Hematopoietic multipotent progenitor cell (in vitro differentiated cells): ENCODE measurements at regions not wholly inside any gene's neighbourhood (a gene's known extent, or its start where the extent isn't known, plus 50 kb on each side); places are given as distances from the start of the nearest gene placed in this dataset.

ENCODE experiments used
- DNase-seq, 3 donors: peaks; one replicate each; pipeline ENCODE4 v3.0.0-alpha.2; 2011 to 2015; ENCODE audit warnings: low read depth in 2 of 3, low spot score in 2 of 3

- no peak for DNase-seq
Measured at GRCh38 chr6:140594806-140595128, 1220.3 kb upstream of the CITED2 start.

GRCh38 chr6:140592877-140593276 is 1218.4 kb upstream of the CITED2 start:
- DNase-seq, result no peak

- no peak for DNase-seq
Measured at GRCh38 chr6:140590641-140591040, 1216.2 kb upstream of the CITED2 start.

GRCh38 chr6:140586426-140587061 is 1212.1 kb upstream of the CITED2 start:
- DNase-seq, result no peak

GRCh38 chr6:140581601-140582000 is 1207.2 kb upstream of the CITED2 start:
- DNase-seq, result peak in 1 of 3 donors; percentile 6

DNA sequence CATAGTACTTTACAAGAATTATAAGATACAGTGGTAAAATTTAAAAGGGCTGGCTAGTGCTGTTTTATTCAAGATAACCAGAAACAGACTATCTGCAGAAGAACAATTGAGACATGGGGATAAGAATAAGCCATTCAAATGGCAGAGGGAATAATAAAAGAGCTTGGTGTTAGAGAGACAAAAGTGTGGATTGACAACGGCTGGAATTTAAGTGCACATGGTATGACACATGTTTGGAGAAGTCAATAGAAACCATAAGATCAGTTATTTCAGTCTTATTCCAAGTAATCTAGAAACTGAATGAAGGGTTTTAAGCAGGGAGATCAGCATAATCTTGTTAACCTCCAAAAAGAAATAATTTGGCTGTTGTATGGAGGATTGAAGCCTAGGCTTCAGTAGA is 1205.5 kb upstream of the CITED2 start:
- DNase-seq, result no peak

- DNase-seq, result no peak
Measured at GRCh38 chr6:140576004-140576555, 1201.6 kb upstream of the CITED2 start.

DNA sequence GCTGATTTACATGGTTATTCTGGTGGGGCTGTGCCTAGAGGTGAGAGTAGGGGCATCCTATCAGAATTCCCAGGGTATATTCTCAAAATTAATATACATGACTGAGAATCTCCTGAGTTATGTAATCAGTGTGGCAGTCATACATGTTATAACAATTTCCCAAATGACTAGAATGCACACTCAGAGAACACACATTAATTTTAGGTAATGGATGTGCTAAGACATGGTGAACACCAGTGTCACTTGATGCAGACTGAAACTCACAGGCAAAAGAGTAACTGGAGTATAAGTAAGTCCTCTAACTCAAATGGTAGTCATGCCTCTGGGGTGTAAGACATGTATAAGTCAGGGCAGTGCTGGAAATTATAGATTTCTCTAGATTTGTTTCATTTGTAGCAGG is 1198.4 kb upstream of the CITED2 start:
- DNase-seq, result no peak

DNA sequence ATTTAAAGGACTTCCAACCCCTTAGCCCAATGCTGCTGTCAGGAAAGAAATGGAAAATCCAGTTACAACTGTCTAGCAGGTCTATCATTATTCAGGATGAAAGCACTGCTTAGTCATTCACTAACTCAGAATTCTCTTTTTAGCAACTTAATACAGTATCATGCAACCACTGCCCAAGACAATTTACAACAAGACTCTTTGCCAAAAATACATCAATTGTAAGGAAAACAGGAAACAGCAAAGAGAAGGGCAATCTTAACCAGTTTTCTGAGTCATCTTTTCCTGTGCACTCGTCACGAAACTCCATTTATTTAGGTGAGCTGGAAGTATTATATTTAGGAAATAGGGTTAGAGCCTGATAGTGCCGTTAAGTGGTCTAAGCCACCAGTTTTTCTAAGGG is 1197.7 kb upstream of the CITED2 start:
- DNase-seq, result peak in 2 of 3 donors; percentile 14 to 25

DNA sequence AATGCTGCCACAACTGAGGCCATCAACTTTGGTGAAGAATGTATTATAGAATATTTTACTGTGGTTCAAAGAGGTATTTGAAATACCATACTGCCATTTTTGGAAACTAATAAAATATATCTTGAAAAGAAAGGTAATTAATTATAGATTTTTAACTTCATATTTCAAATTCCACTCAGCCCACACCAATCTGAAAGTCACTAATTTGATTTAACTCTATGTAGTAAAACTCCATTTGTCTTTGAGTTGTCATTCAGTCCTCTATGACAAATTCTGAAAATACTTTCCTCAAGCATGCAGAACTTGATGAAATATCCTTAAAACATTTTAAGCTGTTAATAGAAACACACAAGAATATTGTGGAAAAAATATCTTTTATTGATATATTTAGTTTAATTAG is 1196.7 kb upstream of the CITED2 start:
- no peak for DNase-seq

GRCh38 chr6:140567466-140567865 is 1193.0 kb upstream of the CITED2 start:
- DNase-seq, result no peak

GRCh38 chr6:140566781-140567277 is 1192.4 kb upstream of the CITED2 start:
- DNase-seq, result no peak

GRCh38 chr6:140563728-140564127 is 1189.3 kb upstream of the CITED2 start:
- no peak for DNase-seq

DNA sequence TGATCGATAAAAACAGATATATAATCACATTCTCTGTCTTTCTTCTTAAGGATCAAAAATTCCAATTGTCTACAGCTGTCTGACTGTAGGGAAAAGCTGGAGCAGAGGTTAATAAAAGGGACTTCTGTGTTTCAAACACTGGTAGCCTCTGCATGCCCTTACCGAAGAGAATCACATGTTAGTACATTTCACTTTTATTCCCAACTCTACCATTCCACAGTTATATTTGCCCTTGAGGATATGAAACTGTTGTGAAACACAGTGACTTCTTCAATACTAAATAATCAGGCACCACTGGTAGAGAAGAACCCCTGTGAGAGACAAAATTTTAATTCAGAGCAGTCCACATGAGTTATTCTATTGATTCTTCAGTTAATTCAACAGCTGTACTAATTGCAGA is 1187.3 kb upstream of the CITED2 start:
- no peak for DNase-seq

DNA sequence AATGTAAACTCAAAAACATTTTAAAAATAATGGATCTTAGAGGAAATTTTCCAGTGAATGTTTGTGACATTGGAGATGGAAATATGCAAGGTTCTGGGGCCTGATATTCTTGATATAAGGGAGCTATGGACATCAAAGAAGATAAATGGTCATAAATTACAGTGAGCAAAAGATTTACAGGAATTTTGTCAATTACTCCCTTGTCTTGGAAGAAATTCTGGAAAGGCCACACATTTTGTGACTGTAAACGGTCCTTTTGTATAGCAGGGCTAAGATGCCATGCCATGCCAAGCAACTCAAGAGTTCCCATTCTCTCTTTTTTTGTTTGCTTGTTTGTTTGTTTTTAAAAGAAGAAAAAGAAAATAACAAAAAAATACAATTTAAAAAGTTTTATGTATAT is 1186.2 kb upstream of the CITED2 start:
- no peak for DNase-seq

DNA sequence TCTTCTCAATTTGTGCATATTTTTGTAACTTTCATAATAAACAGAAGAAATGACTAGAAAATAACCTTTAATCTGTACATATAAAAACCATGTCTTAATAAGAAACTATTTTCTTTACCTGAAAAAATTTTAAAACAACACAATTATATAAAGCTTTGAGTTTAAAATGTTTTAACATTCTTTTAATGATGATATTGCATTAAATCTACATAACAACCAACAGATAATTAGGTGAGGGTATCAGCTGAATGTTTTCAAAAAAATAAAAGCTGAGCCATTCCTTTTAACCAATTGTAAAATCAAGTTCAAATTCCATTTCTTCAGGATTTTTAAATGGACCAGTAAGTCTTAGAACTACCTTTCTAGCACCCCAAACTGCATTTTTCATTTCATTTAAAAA is 1185.0 kb upstream of the CITED2 start:
- no peak for DNase-seq

- no peak for DNase-seq
Measured at GRCh38 chr6:140554421-140554820, 1180.0 kb upstream of the CITED2 start.

GRCh38 chr6:140548366-140548765 is 1173.9 kb upstream of the CITED2 start:
- DNase-seq, result no peak

GRCh38 chr6:140546640-140547039 is 1172.2 kb upstream of the CITED2 start:
- DNase-seq, result no peak

DNA sequence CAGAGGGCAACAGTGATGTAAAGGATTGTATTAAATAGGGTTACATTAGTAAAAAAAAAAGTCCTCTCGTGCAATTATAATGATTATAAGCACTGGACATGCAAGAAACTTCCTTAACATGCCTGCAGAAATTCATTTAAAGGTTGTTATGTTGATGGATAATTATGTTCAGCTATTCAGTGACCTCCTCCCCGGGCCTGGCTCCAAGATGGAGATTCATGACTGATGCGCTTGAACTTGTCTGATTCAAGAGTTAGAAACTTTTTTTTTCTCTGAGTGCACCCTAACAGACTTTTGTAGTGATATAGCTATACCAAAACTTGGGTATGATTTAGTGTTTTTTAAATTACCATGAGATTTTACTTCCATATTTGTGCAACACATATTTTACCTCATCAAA is 1170.0 kb upstream of the CITED2 start:
- DNase-seq, result no peak

GRCh38 chr6:140542863-140543262 is 1168.4 kb upstream of the CITED2 start:
- DNase-seq, result no peak

- no peak for DNase-seq
Measured at GRCh38 chr6:140541288-140541687, 1166.8 kb upstream of the CITED2 start.

DNA sequence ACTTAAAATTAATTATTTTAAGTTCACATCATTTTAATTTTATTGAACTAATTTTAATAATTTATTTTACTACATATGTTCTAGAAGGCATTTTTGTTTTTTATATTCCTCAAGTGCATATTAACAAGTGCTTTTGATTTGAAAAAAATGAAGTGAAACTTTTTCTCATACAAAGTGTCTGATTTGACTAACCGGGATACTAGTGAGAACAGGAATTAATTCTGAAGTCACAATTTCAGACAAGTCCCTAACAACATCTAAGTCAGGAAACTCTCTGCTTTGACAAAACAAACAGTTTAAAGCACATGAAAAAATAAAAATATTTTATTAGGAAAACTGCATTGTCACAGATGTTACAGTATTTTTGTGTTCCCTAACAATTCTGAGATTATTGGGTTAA is 1166.3 kb upstream of the CITED2 start:
- DNase-seq, result no peak
